ENCODE measurements at regions not wholly inside any gene's neighbourhood (a gene's known extent, or its start where the extent isn't known, plus 50 kb on each side); places are given as distances from the start of the nearest gene placed in this dataset.

DNA sequence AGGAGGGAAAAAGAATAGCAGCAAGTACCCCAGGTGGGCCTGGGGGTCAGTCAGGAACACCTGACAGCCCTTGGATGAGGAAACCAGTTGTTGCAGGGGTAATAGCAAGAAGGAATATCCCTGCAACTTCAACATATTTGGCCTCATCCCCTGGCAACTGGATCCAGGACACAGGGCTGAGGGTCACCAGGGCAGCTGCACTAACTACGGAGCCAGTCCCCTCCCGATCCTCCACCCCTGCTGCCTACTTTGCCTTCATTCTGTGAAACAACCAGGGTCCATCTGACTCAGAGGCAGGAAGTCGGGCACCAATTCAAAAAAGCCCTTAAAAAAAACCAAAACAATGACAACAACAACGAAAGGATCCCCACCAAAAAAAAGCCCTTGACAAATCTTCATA, 52.9 kb downstream of the FRMPD3 start:
- DNase-seq (ENCODE audit: low spot score): no peak

DNA sequence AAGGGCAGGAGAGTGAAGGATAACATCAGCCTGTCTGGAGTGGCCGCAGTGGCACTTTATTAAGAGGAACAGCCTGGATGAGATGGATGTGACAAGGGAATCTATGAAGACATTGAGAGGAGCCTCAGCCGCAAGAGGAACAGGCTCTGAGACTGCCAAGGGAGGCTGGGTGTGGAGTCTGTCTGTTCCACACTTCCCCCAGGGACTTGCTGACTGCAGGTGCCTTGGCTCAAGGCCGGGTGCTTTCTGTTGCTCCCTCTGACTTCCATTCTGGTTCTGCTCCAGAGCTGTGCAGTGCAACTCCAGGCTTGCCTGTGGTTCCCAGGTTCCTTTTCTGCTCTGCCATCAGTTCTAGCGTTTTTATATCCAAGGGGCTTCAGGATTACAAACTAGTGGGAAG, 54.6 kb downstream of the FRMPD3 start:
- no peak for DNase-seq (ENCODE audit: low spot score)

- DNase-seq (ENCODE audit: low spot score): no peak
Observed at GRCh38 chrX:107505223-107505622, 55.8 kb downstream of the FRMPD3 start.

DNA sequence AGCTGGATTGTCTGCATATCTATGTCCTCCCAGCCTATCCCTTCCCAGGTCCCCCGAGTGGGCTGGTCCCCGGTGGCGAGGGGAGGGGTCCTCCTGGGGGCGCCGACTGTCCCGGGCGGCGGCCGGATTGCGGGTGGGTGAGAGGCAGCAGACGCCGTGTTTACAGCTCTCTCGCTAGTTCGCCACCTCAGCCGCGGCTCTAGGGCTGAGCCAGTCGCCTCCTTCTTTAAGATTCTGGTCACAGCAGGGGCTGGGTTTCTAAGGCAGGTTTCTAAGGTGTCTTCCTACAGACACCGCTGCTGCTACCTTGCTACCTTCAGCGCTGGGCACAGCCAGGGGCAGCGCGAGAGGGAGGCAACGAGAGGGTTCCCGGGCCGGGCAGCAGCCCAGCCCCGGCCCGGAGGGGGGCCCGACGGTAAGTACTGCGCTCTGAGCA, 57.2 kb downstream of the FRMPD3 start:
- peak; percentile 67 for DNase-seq (ENCODE audit: low spot score)

GRCh38 chrX:107507093-107507743, 57.8 kb downstream of the FRMPD3 start:
- no peak for DNase-seq (ENCODE audit: low spot score)

- DNase-seq (ENCODE audit: low spot score): no peak
Observed at GRCh38 chrX:107507744-107508117, 58.3 kb downstream of the FRMPD3 start.

DNA sequence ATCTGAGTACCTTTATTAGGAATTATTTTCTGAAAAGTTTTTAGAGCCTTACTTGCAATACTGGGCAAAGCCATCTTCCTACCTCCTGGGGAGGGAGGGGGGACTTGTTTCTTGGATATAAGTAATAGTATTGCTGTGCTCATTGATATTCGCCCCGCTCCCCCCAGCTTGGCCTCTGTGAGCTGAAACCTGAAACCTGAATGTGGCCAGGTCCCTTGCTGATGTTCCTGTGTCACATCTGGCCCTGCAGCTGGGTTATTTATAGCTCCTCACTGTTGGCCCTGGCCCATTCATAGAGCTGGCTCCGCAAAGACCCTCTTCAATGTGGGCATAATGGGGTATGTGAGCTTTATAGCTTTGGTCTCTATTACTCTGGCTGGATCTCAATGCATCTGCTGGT, 59.5 kb downstream of the FRMPD3 start:
- DNase-seq (ENCODE audit: low spot score): no peak

DNA sequence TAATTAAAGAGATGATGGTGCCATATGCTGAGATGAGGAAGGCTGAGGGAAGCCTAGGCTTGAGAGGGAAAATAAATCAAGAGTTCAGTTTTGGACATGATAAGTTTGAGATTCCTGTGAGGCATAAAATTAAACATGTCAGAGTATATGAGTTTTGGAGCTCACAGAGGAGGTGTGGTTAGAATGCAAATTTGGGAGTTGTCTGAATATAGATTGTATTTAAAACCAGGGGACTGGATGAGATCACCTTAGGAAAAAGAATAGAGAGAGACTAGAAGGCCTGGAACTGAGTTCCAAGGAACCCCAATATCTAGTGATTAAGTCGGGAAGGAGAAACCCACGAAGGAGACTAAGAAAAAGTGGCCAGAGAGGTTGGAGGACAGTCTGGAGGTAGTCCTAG, 65.5 kb downstream of the FRMPD3 start:
- no peak for DNase-seq (ENCODE audit: low spot score)

DNA sequence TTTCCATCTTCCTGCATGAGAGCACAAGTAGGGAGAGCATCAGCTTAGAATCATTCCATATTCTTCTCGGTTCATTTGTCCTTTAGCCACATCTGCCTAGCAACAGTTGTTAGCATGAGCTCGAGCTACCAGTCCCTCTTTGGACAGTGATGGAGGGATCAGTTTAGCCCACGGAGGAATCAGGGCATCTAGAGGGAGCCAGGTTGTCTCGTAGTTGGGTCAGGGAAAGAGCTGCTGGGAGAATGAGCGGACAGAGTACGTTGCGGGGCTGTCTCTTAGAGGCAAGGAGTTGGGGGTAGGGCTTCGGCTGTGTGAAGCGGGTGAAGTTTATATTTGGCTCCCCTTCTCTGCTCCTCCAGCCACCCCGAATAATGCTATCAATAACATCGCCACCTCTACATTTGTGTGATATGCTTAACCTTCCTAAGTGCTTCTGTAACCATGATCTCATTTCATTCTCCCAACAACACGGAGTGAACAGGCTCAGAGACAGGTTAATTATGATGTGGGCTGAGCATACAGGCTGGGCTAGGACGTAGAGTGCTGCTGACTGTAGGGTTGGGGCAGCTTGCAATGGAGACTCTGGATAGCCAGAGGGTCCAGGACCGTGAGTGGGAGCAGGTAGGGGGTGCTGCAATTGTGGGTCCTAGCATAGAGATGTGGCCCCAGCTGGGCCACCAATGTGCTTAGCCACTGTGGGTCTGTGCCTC, 72.6 kb downstream of the FRMPD3 start:
- DNase-seq (ENCODE audit: low spot score): no peak

GRCh38 chrX:107522901-107523300, 73.4 kb downstream of the FRMPD3 start:
- no peak for DNase-seq (ENCODE audit: low spot score)

DNA sequence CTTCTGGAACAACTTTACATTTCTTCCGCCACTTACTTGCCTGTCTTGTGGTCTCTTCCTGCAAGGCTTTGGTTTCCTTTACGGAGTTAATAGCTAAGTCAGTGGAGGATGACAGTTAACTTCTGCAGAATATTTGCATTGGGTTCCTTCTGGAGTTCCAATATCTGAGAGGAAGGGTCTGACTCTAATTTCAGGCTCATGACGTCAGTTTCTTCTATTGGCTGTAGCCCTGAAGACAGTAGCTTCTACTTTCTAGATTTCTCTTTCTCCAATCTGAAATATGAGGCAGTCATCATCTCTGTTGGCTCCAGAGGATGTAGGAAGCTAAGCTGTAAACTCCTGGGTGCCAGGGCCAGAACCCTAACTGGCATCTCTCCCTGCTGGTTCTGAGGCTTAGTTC, 76.7 kb downstream of the FRMPD3 start:
- DNase-seq (ENCODE audit: low spot score): no peak

- no peak for DNase-seq (ENCODE audit: low spot score)
Observed at GRCh38 chrX:107530141-107530540, 80.7 kb downstream of the FRMPD3 start.

GRCh38 chrX:107537815-107538214, 88.4 kb downstream of the FRMPD3 start:
- DNase-seq (ENCODE audit: low spot score): no peak

- no peak for DNase-seq (ENCODE audit: low spot score)
Observed at GRCh38 chrX:107541244-107541643, 87.1 kb upstream of the PRPS1 start.

- DNase-seq (ENCODE audit: low spot score): no peak
Observed at GRCh38 chrX:107542040-107542439, 86.3 kb upstream of the PRPS1 start.

GRCh38 chrX:107542500-107542899, 85.8 kb upstream of the PRPS1 start:
- no peak for DNase-seq (ENCODE audit: low spot score)

- DNase-seq (ENCODE audit: low spot score): no peak
Observed at GRCh38 chrX:107547621-107548020, 80.7 kb upstream of the PRPS1 start.

DNA sequence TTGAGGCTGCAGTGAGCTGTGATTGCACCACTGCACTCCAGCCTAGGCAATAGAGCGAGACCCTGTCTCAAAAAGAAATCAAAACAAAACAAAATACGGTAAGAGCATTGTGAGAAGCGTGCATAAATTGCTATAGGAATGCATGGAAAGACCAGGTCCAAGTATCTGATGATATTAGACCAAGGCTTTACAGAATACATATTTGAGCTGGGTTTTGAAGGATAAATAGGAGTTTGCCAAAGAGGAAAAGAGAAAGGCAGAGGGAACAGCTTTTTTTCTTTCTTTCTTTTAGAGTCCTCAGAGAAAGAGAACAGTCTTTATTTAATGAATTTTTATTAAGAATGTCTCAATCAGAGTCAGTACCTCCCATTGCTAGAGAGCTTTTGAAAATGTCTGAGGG, 79.5 kb upstream of the PRPS1 start:
- no peak for DNase-seq (ENCODE audit: low spot score)

DNA sequence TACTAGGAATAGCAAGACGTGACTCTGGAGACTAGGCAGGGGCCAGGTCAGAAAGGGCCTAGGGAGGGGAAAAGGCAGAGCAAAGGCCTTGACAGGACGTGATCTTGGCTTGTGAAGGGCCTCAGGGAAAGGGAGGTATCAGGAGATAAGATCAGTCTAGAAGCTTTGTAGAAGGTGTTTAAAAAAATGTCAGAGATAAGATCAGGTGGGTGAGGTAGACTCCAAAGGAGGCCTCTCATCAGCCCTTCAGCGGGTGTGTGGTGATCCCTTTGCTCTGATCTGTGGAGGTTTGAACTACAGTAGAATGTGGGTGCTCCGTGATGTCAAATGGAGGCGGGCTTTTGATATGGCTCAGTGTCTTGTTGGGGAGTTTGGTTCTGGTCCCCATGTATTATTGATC, 78.8 kb upstream of the PRPS1 start:
- no peak for DNase-seq (ENCODE audit: low spot score)

GRCh38 chrX:107551546-107551945, 76.8 kb upstream of the PRPS1 start:
- DNase-seq (ENCODE audit: low spot score): no peak

- DNase-seq (ENCODE audit: low spot score): no peak
Observed at GRCh38 chrX:107552930-107553329, 75.4 kb upstream of the PRPS1 start.

DNA sequence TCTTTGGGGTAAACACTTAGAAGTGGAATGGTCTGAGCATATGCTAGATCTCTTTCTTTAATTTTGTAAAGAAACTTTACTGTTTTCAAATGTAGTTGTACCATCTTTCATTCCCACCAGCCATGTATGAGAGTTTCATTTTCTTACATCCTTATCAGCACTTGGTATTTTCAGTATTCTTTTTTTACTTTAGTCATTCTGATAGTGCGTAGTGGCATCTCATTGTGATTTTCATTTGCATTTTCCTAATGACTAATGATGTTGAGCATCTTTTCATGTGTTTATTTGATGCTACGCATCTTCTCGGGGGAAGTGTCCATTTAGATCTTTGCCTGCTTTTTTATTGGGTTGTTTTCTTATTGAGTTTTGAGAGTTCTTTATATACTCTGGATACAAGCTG, 71.3 kb upstream of the PRPS1 start:
- DNase-seq (ENCODE audit: low spot score): no peak

GRCh38 chrX:107559506-107559905, 68.8 kb upstream of the PRPS1 start:
- no peak for DNase-seq (ENCODE audit: low spot score)
